IPS DF 4.7 (cell line): ENCODE measurements at regions not wholly inside any gene's neighbourhood (a gene's known extent, or its start where the extent isn't known, plus 50 kb on each side); places are given as distances from the start of the nearest gene placed in this dataset.

Experiments used
- DNase-seq: peaks from one replicate; pipeline ENCODE4 v3.0.0-alpha.2; 2013; ENCODE audit warnings: low spot score; ENCODE audit errors: extremely low read depth

GRCh38 chr10:3631291-3631690 is 153.7 kb downstream of the KLF6 start:
- no peak for DNase-seq

GRCh38 chr10:3625959-3626751 is 158.9 kb downstream of the KLF6 start:
- DNase-seq, result no peak

GRCh38 chr10:3624367-3624766 is 160.6 kb downstream of the KLF6 start:
- DNase-seq, result no peak

- DNase-seq, result no peak
Observed at GRCh38 chr10:3623746-3624145, 161.3 kb downstream of the KLF6 start.

- no peak for DNase-seq
Observed at GRCh38 chr10:3622845-3623621, 162.0 kb downstream of the KLF6 start.

- DNase-seq, result no peak
Observed at GRCh38 chr10:3622427-3622826, 162.6 kb downstream of the KLF6 start.

GRCh38 chr10:3620818-3621217 is 164.2 kb downstream of the KLF6 start:
- DNase-seq, result no peak

GRCh38 chr10:3619241-3619640 is 165.8 kb downstream of the KLF6 start:
- no peak for DNase-seq

GRCh38 chr10:3616880-3617279 is 168.1 kb downstream of the KLF6 start:
- DNase-seq, result peak; percentile 33

- DNase-seq, result no peak
Observed at GRCh38 chr10:3613318-3613717, 171.7 kb downstream of the KLF6 start.

GRCh38 chr10:3612183-3613001 is 172.6 kb downstream of the KLF6 start:
- no peak for DNase-seq

- DNase-seq, result no peak
Observed at GRCh38 chr10:3606309-3606708, 178.7 kb downstream of the KLF6 start.

GRCh38 chr10:3605882-3606281 is 179.1 kb downstream of the KLF6 start:
- DNase-seq, result no peak

GRCh38 chr10:3595736-3596135 is 189.3 kb downstream of the KLF6 start:
- no peak for DNase-seq

GRCh38 chr10:3593611-3594010 is 191.4 kb downstream of the KLF6 start:
- no peak for DNase-seq

GRCh38 chr10:3592424-3592823 is 192.6 kb downstream of the KLF6 start:
- DNase-seq, result no peak

GRCh38 chr10:3588816-3589215 is 196.2 kb downstream of the KLF6 start:
- no peak for DNase-seq

- no peak for DNase-seq
Observed at GRCh38 chr10:3588346-3588745, 196.7 kb downstream of the KLF6 start.

GRCh38 chr10:3584926-3585784 is 199.9 kb downstream of the KLF6 start:
- no peak for DNase-seq

- DNase-seq, result no peak
Observed at GRCh38 chr10:3580565-3580964, 204.4 kb downstream of the KLF6 start.

GRCh38 chr10:3579845-3580244 is 205.2 kb downstream of the KLF6 start:
- no peak for DNase-seq
